Ishikawa (cell line): ENCODE measurements at regions not wholly inside any gene's neighbourhood (a gene's known extent, or its start where the extent isn't known, plus 50 kb on each side); places are given as distances from the start of the nearest gene placed in this dataset.

Source experiments
- CEBPB ChIP-seq: IDR thresholded peaks from 2 replicates; pipeline ENCODE4 v1.6.1; 2012
- CREB1 ChIP-seq: IDR thresholded peaks from 2 replicates; pipeline ENCODE4 v1.6.1; 2012; ENCODE audit warnings: low read depth
- EGR1 ChIP-seq: IDR thresholded peaks from 2 replicates; pipeline ENCODE4 v1.6.1; 2012
- EP300 ChIP-seq: IDR thresholded peaks from 2 replicates; pipeline ENCODE4 v1.6.1; 2012; ENCODE audit warnings: borderline replicate concordance
- FOXM1 ChIP-seq: IDR thresholded peaks from 2 replicates; pipeline ENCODE4 v1.6.1; 2012; ENCODE audit warnings: low read depth, borderline replicate concordance
- MAX ChIP-seq: IDR thresholded peaks from 2 replicates; pipeline ENCODE4 v1.6.1; 2012
- NFIC ChIP-seq: IDR thresholded peaks from 2 replicates; pipeline ENCODE4 v1.6.1; 2012
- RAD21 ChIP-seq: IDR thresholded peaks from 2 replicates; pipeline ENCODE4 v1.6.1; 2012; ENCODE audit warnings: low read depth
- REST ChIP-seq: IDR thresholded peaks from 2 replicates; pipeline ENCODE4 v1.6.1; 2012; ENCODE audit warnings: low read depth, mild to moderate bottlenecking
- TCF12 ChIP-seq: IDR thresholded peaks from 2 replicates; pipeline ENCODE4 v1.6.1; 2012; ENCODE audit warnings: low read depth
- TEAD4 ChIP-seq: IDR thresholded peaks from 2 replicates; pipeline ENCODE4 v1.6.1; 2012
- USF1 ChIP-seq: IDR thresholded peaks from 2 replicates; pipeline ENCODE4 v1.6.1; 2012
- YY1 ChIP-seq: IDR thresholded peaks from 2 replicates; pipeline ENCODE4 v1.6.1; 2012; ENCODE audit warnings: low read depth
- ZBTB7A ChIP-seq: IDR thresholded peaks from 2 replicates; pipeline ENCODE4 v1.6.1; 2012; ENCODE audit warnings: low read depth

GRCh38 chr6:56407883-56408410 lies 160.6 kb upstream of the COL21A1 start:
- TF ChIP-seq YY1: no peak
- TF ChIP-seq RAD21: no peak
- TF ChIP-seq CEBPB: no peak
- no peak for TF ChIP-seq MAX
- no peak for TF ChIP-seq EP300
- no peak for TF ChIP-seq TCF12
- TF ChIP-seq REST: no peak
- no peak for TF ChIP-seq EGR1
- no peak for TF ChIP-seq TEAD4
- TF ChIP-seq NFIC: no peak
- no peak for TF ChIP-seq USF1
- TF ChIP-seq ZBTB7A: no peak
- no peak for TF ChIP-seq CREB1
- no peak for TF ChIP-seq FOXM1
